Cardiac fibroblast (primary cell): ENCODE measurements at regions not wholly inside any gene's neighbourhood (a gene's known extent, or its start where the extent isn't known, plus 50 kb on each side); places are given as distances from the start of the nearest gene placed in this dataset.

Source experiments
- DNase-seq, 2 donors: peaks; one replicate each; pipeline versions ENCODE4 v3.0.0 to v3.0.0-alpha.2; 2010; ENCODE audit warnings: low read depth in 2 of 2
- H3K4me3 ChIP-seq, 2 donors: replicated peaks in 1 of 2; 1 replicate in 1 of 2; 2 replicates in 1 of 2; pipeline ENCODE4 v1.5.1; 2011; ENCODE audit warnings: low read depth in 2 of 2, low read length in 2 of 2, mild to moderate bottlenecking in 2 of 2, moderate library complexity in 1 of 2
- CTCF ChIP-seq: IDR thresholded peaks from one replicate; pipeline ENCODE4 v1.5.1; 2011; ENCODE audit warnings: low read depth, mild to moderate bottlenecking, low read length, inconsistent platforms

- no peak overlapping the region for H3K4me3 ChIP-seq
- TF ChIP-seq CTCF: peak; percentile 80
- peak; percentile 92 to 93 for DNase-seq
Measured at GRCh38 chr2:207473049-207473930, 56.5 kb upstream of the CREB1 start.

GRCh38 chr2:207473931-207474235 is 55.9 kb upstream of the CREB1 start:
- H3K4me3 ChIP-seq: no peak overlapping the region
- no peak for TF ChIP-seq CTCF
- no peak for DNase-seq

GRCh38 chr2:207474863-207475485 is 54.8 kb upstream of the CREB1 start:
- DNase-seq: peak; percentile 75 to 84

GRCh38 chr2:207475546-207475945 is 54.2 kb upstream of the CREB1 start:
- peak in 1 of 2 donors; percentile 41 for DNase-seq
- TF ChIP-seq CTCF: no peak
- H3K4me3 ChIP-seq: no peak overlapping the region

More at GRCh38 chr2:207474863-207475485, 54.8 kb upstream of the CREB1 start:
- peak; percentile 21 for TF ChIP-seq CTCF
- no peak overlapping the region for H3K4me3 ChIP-seq

GRCh38 chr2:207477896-207478295 is 51.9 kb upstream of the CREB1 start:
- DNase-seq: no peak
- no peak overlapping the region for H3K4me3 ChIP-seq
- no peak for TF ChIP-seq CTCF

- TF ChIP-seq CTCF: no peak
- peak in 1 of 2 donors; percentile 9 for DNase-seq
- H3K4me3 ChIP-seq: no peak overlapping the region
Measured at GRCh38 chr2:207478572-207478971, 51.2 kb upstream of the CREB1 start.
